Caco-2 (cell line): ENCODE measurements at regions not wholly inside any gene's neighbourhood (a gene's known extent, or its start where the extent isn't known, plus 50 kb on each side); places are given as distances from the start of the nearest gene placed in this dataset.

Experiments used
- BruUV-seq: library from RNA; stranded (reverse); fragments of 400-500 nt; replicated peaks from 2 replicates; lab custom pipeline; 2021; lab: Mats Ljungman, UMichigan
- CTCF ChIA-PET: fragments of 300-600 bp; sonication (Branson Sonifier 250); formaldehyde crosslinking; loops from one replicate; lab custom pipeline; 2022; ENCODE audit warnings: antibody characterized with exemption; lab: Charles Lee
- POLR2A ChIA-PET: fragments of 300-600 bp; sonication (Branson Sonifier 250); formaldehyde crosslinking; loops from one replicate; lab custom pipeline; 2022; ENCODE audit warnings: antibody characterized with exemption; lab: Charles Lee
- DNase-seq, 2 experiments: peaks; one replicate each; pipeline versions ENCODE4 v3.0.0 to v3.0.0-alpha.2; 2020 to 2022
- H3K27me3 ChIP-seq: replicated peaks from 2 replicates; pipeline ENCODE4 v1.6.0; 2011; ENCODE audit warnings: low read length; ENCODE audit not compliant: control insufficient read depth, insufficient read depth
- H3K36me3 ChIP-seq: 2 replicates; pipeline ENCODE4 v1.5.1; 2011; ENCODE audit warnings: low read length; ENCODE audit not compliant: control insufficient read depth, insufficient read depth
- H3K4me1 ChIP-seq: fragments of 250-450 bp; sonication (Bioruptor Pico); 2 replicates; pipeline ENCODE4 v1.5.1; 2020; ENCODE audit warnings: mild to moderate bottlenecking
- H3K4me3 ChIP-seq: 2 replicates; pipeline ENCODE4 v1.5.1; 2011; ENCODE audit warnings: low read depth, mild to moderate bottlenecking, control low read depth, low read length
- H3K9me3 ChIP-seq: fragments of 250-450 bp; sonication (Bioruptor Pico); 2 replicates; pipeline ENCODE4 v1.5.1; 2020; ENCODE audit warnings: mild to moderate bottlenecking, moderate library complexity
- H3K27ac Mint-ChIP-seq: one replicate; pipeline ENCODE4 v1.8.0; 2022; ENCODE audit warnings: mixed read lengths; ENCODE audit not compliant: unreplicated experiment
- H3K27me3 Mint-ChIP-seq: one replicate; pipeline ENCODE4 v1.8.0; 2022; ENCODE audit warnings: mixed read lengths; ENCODE audit not compliant: insufficient read depth, unreplicated experiment
- H3K36me3 Mint-ChIP-seq: one replicate; pipeline ENCODE4 v1.8.0; 2022; ENCODE audit warnings: mild to moderate bottlenecking, mixed read lengths; ENCODE audit not compliant: insufficient read depth, unreplicated experiment
- H3K4me1 Mint-ChIP-seq: one replicate; pipeline ENCODE4 v1.8.0; 2022; ENCODE audit warnings: low read depth, mixed read lengths; ENCODE audit not compliant: unreplicated experiment
- H3K4me3 Mint-ChIP-seq: one replicate; pipeline ENCODE4 v1.8.0; 2022; ENCODE audit warnings: mild to moderate bottlenecking, moderate library complexity, mixed read lengths; ENCODE audit not compliant: unreplicated experiment
- H3K9me3 Mint-ChIP-seq: one replicate; pipeline ENCODE4 v1.8.0; 2022; ENCODE audit warnings: mixed read lengths; ENCODE audit not compliant: unreplicated experiment
- intact Hi-C: fragments of 100-400 bp; cut with micrococcal nuclease; formaldehyde crosslinking; loops from one replicate; pipeline ENCODE4 v1.10.0; 2022; ENCODE audit not compliant: unreplicated experiment
- TF ChIP-seq, protein P1 (sequence below), 2 experiments: fragments of 200-600 bp in 1 of 2; IDR thresholded peaks; 1 replicate in 1 of 2; 2 replicates in 1 of 2; pipeline versions ENCODE4 v1.5.1 to v1.8.0; 2011 to 2022; ENCODE audit warnings: antibody characterized with exemption in 1 of 2, control low read depth in 1 of 2, inconsistent platforms in 1 of 2, low read depth in 1 of 2, low read length in 1 of 2, mild to moderate bottlenecking in 1 of 2, moderate library complexity in 1 of 2; ENCODE audit not compliant: insufficient read depth in 1 of 2, severe bottlenecking in 1 of 2, unreplicated experiment in 1 of 2

DNA sequence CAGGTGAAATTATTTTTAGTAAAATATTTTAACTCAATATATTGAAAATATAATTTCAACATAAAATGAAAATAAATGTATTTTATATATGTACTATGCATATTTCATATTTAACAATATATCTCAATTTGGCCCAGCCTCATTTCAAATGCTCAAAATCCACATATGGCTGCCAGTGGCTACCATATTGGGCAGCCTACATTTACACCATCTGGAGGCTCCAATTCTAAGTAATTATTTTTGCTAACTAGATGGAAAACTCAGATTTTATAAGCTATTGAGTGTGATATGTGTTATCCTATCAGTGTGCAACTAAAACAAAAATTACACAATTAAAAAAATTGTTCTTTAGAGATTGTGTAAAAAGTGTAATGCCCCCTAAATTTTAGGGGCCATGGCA is 96.9 kb downstream of the SOX4 start:
- Mint-ChIP-seq H3K4me1 (peaks cover 7% of the 10 kb centered on the region), H3K4me3 (no peak overlapping the region), H3K9me3 (peaks cover 12% of the 10 kb centered on the region), H3K27me3 (no peaks in the 10 kb centered on the region), H3K36me3 (no peaks in the 10 kb centered on the region), H3K27ac (no peak overlapping the region)
- Histone ChIP-seq H3K4me3 (no peak overlapping the region), H3K36me3 (no peaks in the 10 kb centered on the region), H3K27me3 (no peaks in the 10 kb centered on the region), H3K4me1 (no peaks in the 10 kb centered on the region), H3K9me3 (peaks cover 5% of the 10 kb centered on the region; the same call in 1 of the 2 replicates)
- no peak for DNase-seq
- no TSS peak for BruUV-seq
- intact Hi-C loops: no loop called here
- CTCF ChIA-PET: no interaction called here
- TF ChIP-seq, protein P1, sequence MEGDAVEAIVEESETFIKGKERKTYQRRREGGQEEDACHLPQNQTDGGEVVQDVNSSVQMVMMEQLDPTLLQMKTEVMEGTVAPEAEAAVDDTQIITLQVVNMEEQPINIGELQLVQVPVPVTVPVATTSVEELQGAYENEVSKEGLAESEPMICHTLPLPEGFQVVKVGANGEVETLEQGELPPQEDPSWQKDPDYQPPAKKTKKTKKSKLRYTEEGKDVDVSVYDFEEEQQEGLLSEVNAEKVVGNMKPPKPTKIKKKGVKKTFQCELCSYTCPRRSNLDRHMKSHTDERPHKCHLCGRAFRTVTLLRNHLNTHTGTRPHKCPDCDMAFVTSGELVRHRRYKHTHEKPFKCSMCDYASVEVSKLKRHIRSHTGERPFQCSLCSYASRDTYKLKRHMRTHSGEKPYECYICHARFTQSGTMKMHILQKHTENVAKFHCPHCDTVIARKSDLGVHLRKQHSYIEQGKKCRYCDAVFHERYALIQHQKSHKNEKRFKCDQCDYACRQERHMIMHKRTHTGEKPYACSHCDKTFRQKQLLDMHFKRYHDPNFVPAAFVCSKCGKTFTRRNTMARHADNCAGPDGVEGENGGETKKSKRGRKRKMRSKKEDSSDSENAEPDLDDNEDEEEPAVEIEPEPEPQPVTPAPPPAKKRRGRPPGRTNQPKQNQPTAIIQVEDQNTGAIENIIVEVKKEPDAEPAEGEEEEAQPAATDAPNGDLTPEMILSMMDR (IDR thresholded peaks at IDR 0.05; ENCODE audit: insufficient read depth in 1 of 2, low read depth in 1 of 2, low read length in 1 of 2, severe bottlenecking in 1 of 2, unreplicated experiment in 1 of 2): no peak
- POLR2A ChIA-PET: no interaction called here

DNA sequence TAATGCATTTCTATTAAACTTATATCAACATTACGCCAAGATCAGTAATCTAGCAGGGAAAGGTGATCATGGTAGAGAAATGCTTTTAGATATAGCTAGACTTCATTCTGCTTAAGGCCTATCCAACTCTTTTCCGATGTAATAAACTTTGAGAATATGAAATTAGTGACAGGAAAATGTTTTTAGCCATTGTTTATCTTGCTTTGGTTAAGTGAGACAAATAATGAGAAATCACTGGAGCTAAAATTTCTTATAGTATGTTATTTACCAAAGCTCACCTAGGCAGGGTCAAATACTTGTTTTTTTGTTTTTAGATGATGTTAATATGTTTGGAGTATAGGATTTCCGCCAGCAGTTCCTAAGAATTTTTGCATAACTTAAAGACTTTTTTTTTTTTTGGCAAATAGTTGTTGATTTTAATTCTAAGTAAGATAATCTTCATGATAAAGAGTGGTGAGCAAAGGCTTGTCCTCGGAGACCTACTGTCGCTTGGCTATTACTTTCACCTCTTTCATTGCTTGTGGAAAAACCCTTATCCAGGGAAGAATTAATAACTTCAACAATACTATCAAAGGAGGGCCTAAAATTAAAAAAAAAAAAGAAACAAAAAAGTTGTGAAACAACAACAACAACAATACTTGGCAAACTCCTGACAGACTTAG is 98.3 kb downstream of the SOX4 start:
- Mint-ChIP-seq H3K27ac (no peak overlapping the region), H3K36me3 (no peaks in the 10 kb centered on the region)

DNA sequence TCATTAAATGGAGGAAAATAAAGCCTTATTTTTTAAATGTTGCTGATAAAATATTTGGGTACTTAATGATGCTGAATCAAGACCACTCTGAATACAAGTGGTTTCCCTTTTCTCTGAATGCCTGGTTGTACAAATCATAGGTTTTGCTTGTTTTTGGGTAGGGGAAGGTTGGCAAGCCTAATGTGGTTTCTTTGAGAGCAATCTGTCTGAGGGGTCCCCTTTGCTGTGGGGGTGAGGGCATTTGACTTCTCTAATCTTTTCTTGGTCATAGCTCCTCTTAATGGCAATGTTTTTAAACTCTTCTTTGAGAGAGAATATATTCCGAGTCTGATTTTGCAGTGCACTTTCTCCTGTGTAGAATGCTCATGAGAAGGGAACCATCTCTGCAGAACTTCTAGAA is 99.2 kb downstream of the SOX4 start:
- Mint-ChIP-seq H3K36me3 (no peaks in the 10 kb centered on the region), H3K27ac (no peak overlapping the region), H3K27me3 (no peaks in the 10 kb centered on the region), H3K4me3 (no peak overlapping the region), H3K4me1 (peaks cover 7% of the 10 kb centered on the region), H3K9me3 (peaks cover 5% of the 10 kb centered on the region)
- H3K4me1 ChIP-seq: no peaks in the 10 kb centered on the region
- peaks cover 5% of the 10 kb centered on the region; the same call in 1 of the 2 replicates for H3K9me3 ChIP-seq
- no peak for DNase-seq
- no peak overlapping the region for H3K4me3 ChIP-seq
- no TSS peak for BruUV-seq
- CTCF ChIA-PET: no interaction called here
- intact Hi-C loops: no loop called here
- TF ChIP-seq, protein P1 (IDR thresholded peaks at IDR 0.05; ENCODE audit: insufficient read depth in 1 of 2, low read depth in 1 of 2, low read length in 1 of 2, severe bottlenecking in 1 of 2, unreplicated experiment in 1 of 2): no peak
- H3K36me3 ChIP-seq: no peaks in the 10 kb centered on the region
- POLR2A ChIA-PET: no interaction called here
- no peaks in the 10 kb centered on the region for H3K27me3 ChIP-seq

More for the DNA sequence above, 98.3 kb downstream of the SOX4 start:
- DNase-seq: no peak
- Mint-ChIP-seq H3K4me3 (no peak overlapping the region), H3K9me3 (peaks cover 12% of the 10 kb centered on the region), H3K27me3 (no peaks in the 10 kb centered on the region), H3K4me1 (peaks cover 7% of the 10 kb centered on the region)
- no peaks in the 10 kb centered on the region for H3K4me1 ChIP-seq
- ChIA-PET POLR2A (no interaction called here), CTCF (no interaction called here)
- no peaks in the 10 kb centered on the region for H3K36me3 ChIP-seq
- no peak overlapping the region for H3K4me3 ChIP-seq
- TF ChIP-seq, protein P1 (IDR thresholded peaks at IDR 0.05; ENCODE audit: insufficient read depth in 1 of 2, low read depth in 1 of 2, low read length in 1 of 2, severe bottlenecking in 1 of 2, unreplicated experiment in 1 of 2): no peak
- no peaks in the 10 kb centered on the region for H3K27me3 ChIP-seq
- intact Hi-C loops: no loop called here
- no TSS peak for BruUV-seq
- H3K9me3 ChIP-seq: peaks cover 5% of the 10 kb centered on the region; the same call in 1 of the 2 replicates
